Keratinocyte (primary cell): ENCODE measurements at regions not wholly inside any gene's neighbourhood (a gene's known extent, or its start where the extent isn't known, plus 50 kb on each side); places are given as distances from the start of the nearest gene placed in this dataset.

Experiments used
- DNase-seq: peaks from one replicate; pipeline ENCODE4 v3.0.0-alpha.2; 2011; ENCODE audit warnings: low read depth, missing footprints, low spot score
- FAIRE-seq: peaks from 2 replicates; lab custom pipeline; 2011; peaks lifted over from hg19 to GRCh38; lab: Jason Lieb, UNC
- H2AFZ ChIP-seq: 2 replicates; pipeline ENCODE4 v1.6.0; 2012; ENCODE audit warnings: low read length, control low read depth, inconsistent platforms; ENCODE audit not compliant: control insufficient read depth
- H3K27ac ChIP-seq: 2 replicates; pipeline ENCODE4 v1.5.1; 2011; ENCODE audit warnings: low read length; ENCODE audit not compliant: control insufficient read depth, insufficient read depth
- H3K27me3 ChIP-seq: 3 replicates; pipeline ENCODE4 v1.6.0; 2011; ENCODE audit warnings: low read length; ENCODE audit not compliant: control insufficient read depth, insufficient read depth; ENCODE audit errors: extremely low read depth
- H3K36me3 ChIP-seq, 2 experiments: 2 replicates in 1 of 2; 3 replicates in 1 of 2; pipeline ENCODE4 v1.5.1; 2011; ENCODE audit warnings: low read length in 2 of 2, mild to moderate bottlenecking in 1 of 2; ENCODE audit not compliant: control insufficient read depth in 2 of 2, insufficient read depth in 2 of 2; ENCODE audit errors: extremely low read depth in 1 of 2
- H3K4me1 ChIP-seq: 3 replicates; pipeline ENCODE4 v1.5.1; 2011; ENCODE audit warnings: low read length; ENCODE audit not compliant: control insufficient read depth, insufficient read depth; ENCODE audit errors: extremely low read depth
- H3K4me2 ChIP-seq: 3 replicates; pipeline ENCODE4 v1.6.0; 2011; ENCODE audit warnings: low read depth, low read length; ENCODE audit not compliant: control insufficient read depth, insufficient read depth; ENCODE audit errors: extremely low read depth
- H3K4me3 ChIP-seq, 3 experiments: fragments of 200-600 bp in 1 of 3; sonication (generic) in 1 of 3; 2 replicates in 2 of 3; 3 replicates in 1 of 3; pipeline ENCODE4 v1.5.1; 2011 to 2016; ENCODE audit warnings: low read length in 3 of 3, mild to moderate bottlenecking in 3 of 3, control low read depth in 2 of 3, inconsistent platforms in 1 of 3, low read depth in 1 of 3, mixed read lengths in 1 of 3, mixed run types in 1 of 3, moderate library complexity in 1 of 3; ENCODE audit not compliant: control insufficient read depth in 2 of 3, insufficient read depth in 2 of 3; ENCODE audit errors: extremely low read depth in 1 of 3
- H3K79me2 ChIP-seq: 2 replicates; pipeline ENCODE4 v1.6.0; 2012; ENCODE audit warnings: low read length; ENCODE audit not compliant: control insufficient read depth, insufficient read depth
- H3K9ac ChIP-seq: 3 replicates; pipeline ENCODE4 v1.6.0; 2011; ENCODE audit warnings: low read length; ENCODE audit not compliant: control insufficient read depth, insufficient read depth; ENCODE audit errors: extremely low read depth
- H3K9me1 ChIP-seq: 3 replicates; pipeline ENCODE4 v1.6.0; 2011; ENCODE audit warnings: low read length; ENCODE audit not compliant: control insufficient read depth, insufficient read depth; ENCODE audit errors: extremely low read depth
- H3K9me3 ChIP-seq: 2 replicates; pipeline ENCODE4 v1.5.1; 2012; ENCODE audit warnings: low read depth, low read length; ENCODE audit not compliant: control insufficient read depth
- H4K20me1 ChIP-seq: 3 replicates; pipeline ENCODE4 v1.6.0; 2011; ENCODE audit warnings: low read length; ENCODE audit not compliant: control insufficient read depth, insufficient read depth; ENCODE audit errors: extremely low read depth
- CTCF ChIP-seq, 3 experiments: IDR thresholded peaks in 1 of 3; conservative IDR thresholded peaks in 1 of 3; optimal IDR thresholded peaks in 1 of 3; 2 replicates in 2 of 3; 3 replicates in 1 of 3; pipeline versions ENCODE3 to v1.5.1; 2011; ENCODE audit warnings: low read length in 3 of 3, mild to moderate bottlenecking in 3 of 3, moderate library complexity in 2 of 3, control low read depth in 1 of 3, inconsistent platforms in 1 of 3; ENCODE audit not compliant: insufficient read depth in 2 of 3; ENCODE audit errors: extremely low read depth in 1 of 3
- EZH2 ChIP-seq: IDR thresholded peaks from one replicate; pipeline ENCODE4 v1.6.1; 2012; ENCODE audit warnings: inconsistent platforms, mild to moderate bottlenecking, low read length, moderate library complexity
- dilution Hi-C: fragments of 300-500 bp; cut with MboI; formaldehyde crosslinking; loops from one replicate; pipeline ENCODE4 v1.7.0; 2020; ENCODE audit warnings: low sequenced_read_pairs; ENCODE audit not compliant: extremely low pct_ligation_motif_present

GRCh38 chr16:51629576-51629975 is 478.5 kb upstream of the SALL1 start:
- H3K9me3 ChIP-seq: no peaks in the 10 kb centered on the region
- no peaks in the 10 kb centered on the region for H3K27me3 ChIP-seq
- H3K79me2 ChIP-seq: no peaks in the 10 kb centered on the region
- H3K4me2 ChIP-seq: no peak overlapping the region
- dilution Hi-C loops: no loop called here
- no peak for TF ChIP-seq EZH2
- TF ChIP-seq CTCF (optimal IDR thresholded peaks at IDR 0.05 in 1 of 3, IDR thresholded peaks at IDR 0.05 in 1 of 3, conservative IDR thresholded peaks at IDR 0.05 in 1 of 3; ENCODE audit: extremely low read depth in 1 of 3, insufficient read depth in 2 of 3, low read length in 3 of 3): no peak
- no peak overlapping the region for H2AFZ ChIP-seq
- H3K4me1 ChIP-seq: no peaks in the 10 kb centered on the region
- FAIRE-seq: no peak
- no peaks in the 10 kb centered on the region for H3K9me1 ChIP-seq
- no peaks in the 10 kb centered on the region for H4K20me1 ChIP-seq
- H3K4me3 ChIP-seq: no peak overlapping the region
- H3K27ac ChIP-seq: no peak overlapping the region
- H3K9ac ChIP-seq: no peak overlapping the region
- no peaks in the 10 kb centered on the region for H3K36me3 ChIP-seq
- DNase-seq: no peak

- Histone ChIP-seq H2AFZ (peak overlapping the region; percentile 23), H3K27me3 (no peaks in the 10 kb centered on the region), H3K4me3 (no peak overlapping the region), H3K79me2 (no peaks in the 10 kb centered on the region), H3K9me3 (peaks cover 7% of the 10 kb centered on the region), H3K27ac (no peak overlapping the region), H3K4me1 (no peaks in the 10 kb centered on the region), H4K20me1 (no peaks in the 10 kb centered on the region), H3K9ac (no peak overlapping the region), H3K9me1 (no peaks in the 10 kb centered on the region), H3K36me3 (no peaks in the 10 kb centered on the region), H3K4me2 (no peak overlapping the region)
- DNase-seq: no peak
- TF ChIP-seq CTCF (optimal IDR thresholded peaks at IDR 0.05 in 1 of 3, IDR thresholded peaks at IDR 0.05 in 1 of 3, conservative IDR thresholded peaks at IDR 0.05 in 1 of 3; ENCODE audit: extremely low read depth in 1 of 3, insufficient read depth in 2 of 3, low read length in 3 of 3) (no peak), EZH2 (no peak)
- peak; percentile 69 for FAIRE-seq
- dilution Hi-C loops: no loop called here
Measured at GRCh38 chr16:51624080-51624775, 473.2 kb upstream of the SALL1 start.
